GM21737 (cell line): ENCODE measurements at regions not wholly inside any gene's neighbourhood (a gene's known extent, or its start where the extent isn't known, plus 50 kb on each side); places are given as distances from the start of the nearest gene placed in this dataset.

ENCODE experiments used
- ATAC-seq: cut with Tn5 transposase; IDR thresholded peaks from one replicate; pipeline ENCODE4 v1.9.1; 2021; ENCODE audit warnings: mild to moderate bottlenecking, moderate library complexity; ENCODE audit not compliant: unreplicated experiment

GRCh38 chr17:33352526-33352925 lies 59.4 kb upstream of the ASIC2 start:
- ATAC-seq, result no peak

GRCh38 chr17:33356266-33356665 lies 63.2 kb upstream of the ASIC2 start:
- ATAC-seq, result no peak

GRCh38 chr17:33363475-33363874 lies 70.4 kb upstream of the ASIC2 start:
- no peak for ATAC-seq

GRCh38 chr17:33366960-33367359 lies 73.9 kb upstream of the ASIC2 start:
- ATAC-seq, result no peak

GRCh38 chr17:33369149-33369548 lies 76.1 kb upstream of the ASIC2 start:
- no peak for ATAC-seq

GRCh38 chr17:33369876-33370275 lies 76.8 kb upstream of the ASIC2 start:
- ATAC-seq, result no peak

GRCh38 chr17:33370401-33370800 lies 77.3 kb upstream of the ASIC2 start:
- no peak for ATAC-seq

- no peak for ATAC-seq
Measured at GRCh38 chr17:33371377-33371776, 78.3 kb upstream of the ASIC2 start.

- ATAC-seq, result no peak
Measured at GRCh38 chr17:33373273-33373672, 80.2 kb upstream of the ASIC2 start.

GRCh38 chr17:33375103-33375502 lies 82.0 kb upstream of the ASIC2 start:
- no peak for ATAC-seq

GRCh38 chr17:33375783-33376182 lies 82.7 kb upstream of the ASIC2 start:
- no peak for ATAC-seq

- no peak for ATAC-seq
Measured at GRCh38 chr17:33377837-33378595, 84.9 kb upstream of the ASIC2 start.

- ATAC-seq, result no peak
Measured at GRCh38 chr17:33381201-33381600, 88.1 kb upstream of the ASIC2 start.

GRCh38 chr17:33383488-33384023 lies 90.5 kb upstream of the ASIC2 start:
- ATAC-seq, result no peak

- no peak for ATAC-seq
Measured at GRCh38 chr17:33385133-33385532, 92.0 kb upstream of the ASIC2 start.

GRCh38 chr17:33385713-33386112 lies 92.6 kb upstream of the ASIC2 start:
- ATAC-seq, result no peak

- no peak for ATAC-seq
Measured at GRCh38 chr17:33387406-33387805, 94.3 kb upstream of the ASIC2 start.

- ATAC-seq, result no peak
Measured at GRCh38 chr17:33389504-33390135, 96.5 kb upstream of the ASIC2 start.

- ATAC-seq, result no peak
Measured at GRCh38 chr17:33390479-33391176, 97.5 kb upstream of the ASIC2 start.

- no peak for ATAC-seq
Measured at GRCh38 chr17:33396818-33397217, 103.7 kb upstream of the ASIC2 start.

GRCh38 chr17:33398386-33398785 lies 105.3 kb upstream of the ASIC2 start:
- ATAC-seq, result no peak

GRCh38 chr17:33401249-33401648 lies 108.2 kb upstream of the ASIC2 start:
- ATAC-seq, result no peak
